IMR-90 (cell line): ENCODE measurements at regions not wholly inside any gene's neighbourhood (a gene's known extent, or its start where the extent isn't known, plus 50 kb on each side); places are given as distances from the start of the nearest gene placed in this dataset.

ENCODE experiments used
- ATAC-seq: fragments of 200-7000 bp; cut with Tn5 transposase; 2 replicates; pipeline ENCODE4 v1.9.1; 2020; ENCODE audit warnings: low read depth, mild to moderate bottlenecking, moderate library complexity
- BruUV-seq: library from RNA; stranded (reverse); fragments of 400-500 nt; replicated peaks from 2 replicates; lab custom pipeline; 2021; lab: Mats Ljungman, UMichigan
- CTCF ChIA-PET: fragments of 300-600 bp; formaldehyde crosslinking; extraction: SDS; loops from one replicate; lab custom pipeline; 2021; ENCODE audit warnings: antibody characterized with exemption; lab: Yijun Ruan, JAX
- POLR2A ChIA-PET: fragments of 300-600 bp; sonication (Branson Sonifier 250); formaldehyde crosslinking; loops from one replicate; lab custom pipeline; 2022; ENCODE audit warnings: antibody characterized with exemption; ENCODE audit not compliant: unreplicated experiment; lab: Charles Lee
- DNase-seq: peaks from one replicate; pipeline ENCODE4 v3.0.0; 2013
- H2AFZ ChIP-seq: replicated peaks from 2 replicates; pipeline ENCODE3; 2013; ENCODE audit warnings: low read length, mild to moderate bottlenecking; ENCODE audit not compliant: poor library complexity
- H2AK5ac ChIP-seq: 2 replicates; pipeline ENCODE4 v1.6.1; 2013; ENCODE audit warnings: low read depth, low read length, inconsistent platforms
- H2AK9ac ChIP-seq: replicated peaks from 2 replicates; pipeline ENCODE3; 2013; ENCODE audit warnings: mild to moderate bottlenecking, low read depth, low read length, moderate library complexity; ENCODE audit not compliant: poor library complexity
- H2BK120ac ChIP-seq: 2 replicates; pipeline ENCODE4 v1.6.1; 2013; ENCODE audit warnings: low read depth, low read length, inconsistent platforms
- H2BK15ac ChIP-seq: 3 replicates; pipeline ENCODE4 v1.6.1; 2013; ENCODE audit warnings: low read depth, low read length, inconsistent platforms
- H2BK20ac ChIP-seq: 2 replicates; pipeline ENCODE4 v1.6.1; 2013; ENCODE audit warnings: low read depth, mild to moderate bottlenecking, inconsistent platforms, low read length, moderate library complexity
- H2BK5ac ChIP-seq: 2 replicates; pipeline ENCODE4 v1.6.1; 2013; ENCODE audit warnings: mild to moderate bottlenecking, low read depth, low read length, inconsistent platforms; ENCODE audit not compliant: poor library complexity, severe bottlenecking
- H3K14ac ChIP-seq: replicated peaks from 2 replicates; pipeline ENCODE4 v1.6.1; 2013; ENCODE audit warnings: low read depth, low read length, inconsistent platforms
- H3K18ac ChIP-seq: 2 replicates; pipeline ENCODE4 v1.6.1; 2013; ENCODE audit warnings: low read depth, low read length, control low read depth
- H3K23ac ChIP-seq: 2 replicates; pipeline ENCODE4 v1.6.1; 2013; ENCODE audit warnings: low read depth, low read length, inconsistent platforms
- H3K27ac ChIP-seq: 2 replicates; pipeline ENCODE4 v1.5.1; 2013; ENCODE audit warnings: mild to moderate bottlenecking, control low read depth, low read length; ENCODE audit not compliant: insufficient read depth
- H3K27me3 ChIP-seq: 2 replicates; pipeline ENCODE4 v1.6.1; 2013; ENCODE audit warnings: low read length; ENCODE audit not compliant: control insufficient read depth, insufficient read depth
- H3K36me3 ChIP-seq: 2 replicates; pipeline ENCODE4 v1.6.1; 2013; ENCODE audit warnings: low read length, mixed read lengths; ENCODE audit not compliant: control insufficient read depth, insufficient read depth
- H3K4ac ChIP-seq: 2 replicates; pipeline ENCODE4 v1.6.1; 2013; ENCODE audit warnings: low read depth, low read length, inconsistent platforms
- H3K4me1 ChIP-seq: 2 replicates; pipeline ENCODE4 v1.6.1; 2013; ENCODE audit warnings: low read length, mixed read lengths; ENCODE audit not compliant: control insufficient read depth, insufficient read depth
- H3K4me2 ChIP-seq: 2 replicates; pipeline ENCODE4 v1.6.1; 2013; ENCODE audit warnings: low read depth, mild to moderate bottlenecking, control low read depth, low read length, moderate library complexity
- H3K4me3 ChIP-seq: 2 replicates; pipeline ENCODE4 v1.5.1; 2013; ENCODE audit warnings: low read depth, mild to moderate bottlenecking, control low read depth, low read length, moderate library complexity; ENCODE audit not compliant: insufficient read depth
- H3K56ac ChIP-seq: 2 replicates; pipeline ENCODE4 v1.6.1; 2013; ENCODE audit warnings: low read length, inconsistent platforms; ENCODE audit not compliant: insufficient read depth; ENCODE audit errors: extremely low read depth
- H3K79me1 ChIP-seq, 2 experiments: 2 replicates each; pipeline ENCODE4 v1.6.1; 2013; ENCODE audit warnings: low read length in 2 of 2, inconsistent platforms in 1 of 2, low read depth in 1 of 2
- H3K9ac ChIP-seq: 2 replicates; pipeline ENCODE4 v1.6.1; 2013; ENCODE audit warnings: low read depth, low read length, control low read depth
- H3K9me1 ChIP-seq: 2 replicates; pipeline ENCODE4 v1.6.1; 2013; ENCODE audit warnings: low read length, inconsistent platforms; ENCODE audit not compliant: insufficient read depth
- H3K9me3 ChIP-seq: 2 replicates; pipeline ENCODE4 v1.6.1; 2013; ENCODE audit warnings: low read length; ENCODE audit not compliant: control insufficient read depth, insufficient read depth
- H4K20me1 ChIP-seq: 2 replicates; pipeline ENCODE4 v1.6.1; 2013; ENCODE audit warnings: low read length, inconsistent platforms; ENCODE audit not compliant: insufficient read depth
- H4K5ac ChIP-seq: 2 replicates; pipeline ENCODE4 v1.6.1; 2013; ENCODE audit warnings: mild to moderate bottlenecking, low read depth, low read length, control low read depth
- H4K8ac ChIP-seq, 2 experiments: 2 replicates each; pipeline ENCODE4 v1.6.1; 2013; ENCODE audit warnings: low read depth in 2 of 2, low read length in 2 of 2, control low read depth in 1 of 2, inconsistent platforms in 1 of 2
- H4K91ac ChIP-seq: 2 replicates; pipeline ENCODE4 v1.6.1; 2013; ENCODE audit warnings: low read depth, low read length, inconsistent platforms; ENCODE audit not compliant: insufficient read depth
- BHLHE40 ChIP-seq: fragments of 150-350 bp; IDR thresholded peaks from 2 replicates; pipeline ENCODE4 v1.6.1; 2016; ENCODE audit warnings: mild to moderate bottlenecking, low read depth, low read length
- CTCF ChIP-seq: conservative IDR thresholded peaks from 2 replicates; pipeline ENCODE4 v1.5.1; 2012; ENCODE audit warnings: mild to moderate bottlenecking, low read depth, low read length, improper control_type of control experiment
- FOS ChIP-seq: fragments of 150-350 bp; IDR thresholded peaks from 2 replicates; pipeline ENCODE4 v1.6.1; 2016; ENCODE audit warnings: low read depth, low read length
- NFE2L2 ChIP-seq: fragments of 150-350 bp; IDR thresholded peaks from 2 replicates; pipeline ENCODE4 v1.6.1; 2016; ENCODE audit warnings: low read depth, mild to moderate bottlenecking, low read length
- POLR2A ChIP-seq: IDR thresholded peaks from 2 replicates; pipeline ENCODE4 v1.6.1; 2012; ENCODE audit warnings: mild to moderate bottlenecking, low read depth, low read length
- RAD21 ChIP-seq: IDR thresholded peaks from 2 replicates; pipeline ENCODE4 v1.6.1; 2012; ENCODE audit warnings: low read length, improper control_type of control experiment
- RFX5 ChIP-seq: IDR thresholded peaks from 2 replicates; pipeline ENCODE4 v1.8.0; 2012; ENCODE audit warnings: low read depth, mild to moderate bottlenecking, low read length, moderate library complexity
- SMC3 ChIP-seq: fragments of 150-350 bp; IDR thresholded peaks from 2 replicates; pipeline ENCODE4 v1.6.1; 2016; ENCODE audit warnings: low read depth, mild to moderate bottlenecking, antibody characterized with exemption, low read length, moderate library complexity
- USF2 ChIP-seq: fragments of 150-350 bp; IDR thresholded peaks from 2 replicates; pipeline ENCODE4 v1.6.1; 2017; ENCODE audit warnings: mild to moderate bottlenecking, antibody characterized with exemption, low read length, low read depth
- WGBS, 2 experiments: methylation state at CpG; one replicate each; pipeline versions ENCODE4 v1.1.5 to v1.1.7; 2013; ENCODE audit warnings: missing lambda C conversion rate in 2 of 2; ENCODE audit not compliant: insufficient read length in 1 of 2; ENCODE audit errors: extremely low coverage in 2 of 2; 5-methylcytosine and 5-hydroxymethylcytosine counted together
- dilution Hi-C: fragments of 300-500 bp; cut with HindIII; formaldehyde crosslinking; loops from one replicate; pipeline ENCODE4 v1.14.3; 2018; ENCODE audit warnings: low sequenced_read_pairs; ENCODE audit not compliant: unreplicated experiment
- in situ Hi-C: fragments of 300-500 bp; cut with MboI; formaldehyde crosslinking; loops from 3 replicates; pipeline ENCODE4 v1.14.3; 2019; ENCODE audit warnings: low sequenced_read_pairs, inconsistent platforms, mixed read lengths
- intact Hi-C: fragments of 100-400 bp; cut with micrococcal nuclease; formaldehyde crosslinking; loops from 2 replicates; pipeline ENCODE4 v1.10.0; 2022

- Histone ChIP-seq H3K18ac (no peak overlapping the region), H4K5ac (no peak overlapping the region), H3K36me3 (no peaks in the 10 kb centered on the region), H3K9me3 (no peaks in the 10 kb centered on the region), H2AFZ (no peak overlapping the region), H3K4me1 (no peaks in the 10 kb centered on the region), H3K9me1 (no peaks in the 10 kb centered on the region), H3K79me1 (no peaks in the 10 kb centered on the region), H3K14ac (no peak overlapping the region), H3K23ac (no peak overlapping the region), H2BK20ac (no peak overlapping the region), H4K8ac (no peak overlapping the region), H2AK5ac (no peak overlapping the region), H3K4me3 (no peak overlapping the region), H2BK5ac (no peak overlapping the region), H3K27me3 (no peaks in the 10 kb centered on the region), H3K27ac (no peak overlapping the region), H2AK9ac (no peak overlapping the region), H3K4me2 (no peak overlapping the region), H3K56ac (no peak overlapping the region), H2BK15ac (no peak overlapping the region), H3K4ac (no peak overlapping the region), H3K9ac (no peak overlapping the region), H2BK120ac (no peak overlapping the region), H4K20me1 (no peaks in the 10 kb centered on the region), H4K91ac (no peak overlapping the region)
- TF ChIP-seq FOS (no peak), SMC3 (no peak), CTCF (no peak), POLR2A (no peak), BHLHE40 (no peak), RAD21 (no peak), NFE2L2 (no peak), USF2 (no peak), RFX5 (no peak)
- in situ Hi-C loops (no loop called here), intact Hi-C loops (no loop called here), dilution Hi-C loops (no loop called here)
- BruUV-seq, result no TSS peak
- POLR2A ChIA-PET, result no interaction called here
- no peak for ATAC-seq
- WGBS, 2 experiments, result no CpG with 5 or more reads among the region's 3 CpGs
- no peak for DNase-seq
- CTCF ChIA-PET, result no interaction called here
Observed at GRCh38 chr16:59289151-59289550, 555.0 kb upstream of the GOT2 start.
